ENCODE measurements at regions not wholly inside any gene's neighbourhood (a gene's known extent, or its start where the extent isn't known, plus 50 kb on each side); places are given as distances from the start of the nearest gene placed in this dataset.

DNA sequence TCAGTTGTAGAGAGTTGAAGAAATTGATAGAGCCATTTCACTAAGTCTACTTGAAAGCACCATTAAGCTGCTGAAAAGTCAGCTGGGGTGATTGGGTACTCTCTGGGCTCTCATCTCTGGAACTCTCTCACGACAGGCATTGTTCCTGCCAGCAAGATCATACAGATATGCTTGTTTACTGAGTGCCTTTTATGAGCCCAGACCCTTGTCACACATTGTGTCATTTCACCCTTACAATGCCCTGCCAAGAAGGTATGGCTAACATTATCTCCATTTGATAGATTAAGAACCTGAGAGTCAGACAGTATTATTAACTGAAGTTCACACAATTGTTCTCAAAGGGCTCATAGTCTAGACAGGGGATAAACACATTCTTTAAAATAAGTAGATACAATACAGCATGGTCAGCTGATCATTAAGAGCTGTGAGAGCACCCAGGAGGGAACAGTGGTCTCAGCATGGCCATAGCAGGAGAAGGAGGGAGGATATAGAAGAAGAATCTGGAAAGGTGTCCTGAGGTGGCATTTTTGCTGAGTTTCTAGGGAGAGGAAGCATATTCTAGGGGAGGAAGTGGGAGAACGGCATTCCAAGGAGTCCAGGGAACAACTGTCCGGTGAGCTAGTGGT lies 580.5 kb downstream of the INSC start:
- Mint-ChIP-seq H3K4me3 (no peak overlapping the region), H3K27ac (no peak overlapping the region), H3K36me3 (no peaks in the 10 kb centered on the region), H3K27me3 (peaks cover 11% of the 10 kb centered on the region), H3K4me1 (no peaks in the 10 kb centered on the region), H3K9me3 (peaks cover 2% of the 10 kb centered on the region)
- DNase-seq, result no peak

DNA sequence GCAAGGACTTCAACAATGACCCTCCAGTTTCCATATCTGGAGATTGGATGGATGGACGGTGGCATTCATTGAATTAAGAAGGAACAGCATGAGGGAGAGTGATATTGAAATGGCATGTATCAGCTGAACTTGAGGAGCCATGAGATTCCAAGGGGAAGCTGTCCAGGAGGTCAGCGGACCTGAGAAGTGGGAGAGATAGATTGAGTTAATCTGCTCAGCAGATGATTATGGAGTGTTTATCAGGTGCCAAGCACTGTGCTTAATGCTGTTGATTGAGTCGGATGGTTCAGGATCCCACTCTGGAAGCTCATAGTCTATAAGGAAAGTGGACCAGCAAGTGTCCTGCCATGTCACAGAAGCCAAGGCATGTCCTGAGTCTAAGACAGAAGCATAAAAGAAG lies 581.3 kb downstream of the INSC start:
- H3K27me3 Mint-ChIP-seq, result peaks cover 9% of the 10 kb centered on the region
- no peak overlapping the region for H3K27ac Mint-ChIP-seq
- H3K4me1 Mint-ChIP-seq, result no peaks in the 10 kb centered on the region
- DNase-seq, result no peak
- no peak overlapping the region for H3K4me3 Mint-ChIP-seq
- H3K9me3 Mint-ChIP-seq, result peaks cover 2% of the 10 kb centered on the region
- H3K36me3 Mint-ChIP-seq, result no peaks in the 10 kb centered on the region

DNA sequence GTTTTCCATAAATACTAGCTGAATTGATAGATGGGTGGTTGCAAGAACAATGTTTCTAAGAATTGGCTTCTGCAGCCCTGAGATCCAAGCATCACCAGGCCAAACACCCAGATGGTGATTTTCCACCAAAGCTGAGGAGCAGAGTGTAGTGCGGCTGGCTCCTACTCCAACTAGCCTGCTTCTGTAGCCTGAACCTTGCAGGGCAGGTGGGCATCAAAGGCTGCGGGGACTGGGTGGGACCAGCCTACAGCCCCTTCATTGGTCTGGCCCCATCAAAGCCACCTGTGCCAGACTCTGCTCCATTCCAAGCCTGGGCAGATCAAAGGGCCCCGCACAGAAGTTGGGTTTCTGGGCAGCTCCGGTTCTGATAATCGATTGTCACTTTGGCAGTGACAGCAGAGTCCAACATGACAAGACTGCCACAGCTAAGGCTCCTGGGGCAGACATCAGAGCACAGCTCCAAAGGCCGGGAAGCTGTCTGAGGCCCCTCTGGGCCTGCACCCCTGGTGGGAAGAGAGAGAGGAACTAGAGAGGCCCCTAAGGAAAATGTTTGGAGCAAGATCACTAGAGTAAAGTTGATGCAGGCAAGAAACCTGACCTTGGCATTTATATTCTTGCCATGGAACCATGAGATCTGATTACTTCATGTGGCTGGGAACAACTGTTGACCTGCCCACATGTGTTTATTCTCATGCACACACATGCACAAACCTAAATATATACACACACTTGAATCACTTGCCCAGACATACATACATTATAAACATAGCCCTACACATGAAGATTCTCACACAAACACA lies 582.9 kb downstream of the INSC start:
- H3K27me3 Mint-ChIP-seq, result peaks cover under 1% of the 10 kb centered on the region
- peaks cover 3% of the 10 kb centered on the region for H3K9me3 Mint-ChIP-seq
- DNase-seq, result no peak
- no peak overlapping the region for H3K4me3 Mint-ChIP-seq
- H3K36me3 Mint-ChIP-seq, result no peaks in the 10 kb centered on the region
- H3K27ac Mint-ChIP-seq, result no peak overlapping the region
- no peaks in the 10 kb centered on the region for H3K4me1 Mint-ChIP-seq

DNA sequence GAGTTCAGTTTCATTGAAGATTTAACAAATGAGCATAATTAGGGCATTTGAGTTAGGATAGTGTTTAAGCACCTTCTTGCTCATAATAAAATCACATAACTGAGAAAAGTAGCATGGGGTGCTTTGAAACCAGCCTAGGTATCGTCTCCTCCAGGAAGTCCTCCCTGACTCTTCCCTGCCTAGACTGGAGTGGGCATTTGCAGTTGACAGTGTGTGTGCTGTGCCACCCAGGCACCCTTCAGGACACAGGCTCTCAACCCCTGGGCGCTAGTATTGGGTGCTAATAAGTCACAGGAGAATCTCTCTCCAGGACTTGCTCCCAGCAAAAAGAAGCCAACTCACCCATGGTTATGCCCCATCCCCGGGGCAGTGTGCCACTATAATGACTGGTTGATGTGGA lies 584.1 kb downstream of the INSC start:
- no peak overlapping the region for H3K27ac Mint-ChIP-seq
- H3K9me3 Mint-ChIP-seq, result peaks cover 3% of the 10 kb centered on the region
- peaks cover 3% of the 10 kb centered on the region for H3K27me3 Mint-ChIP-seq
- DNase-seq, result no peak
- H3K36me3 Mint-ChIP-seq, result no peaks in the 10 kb centered on the region
- H3K4me3 Mint-ChIP-seq, result no peak overlapping the region
- no peaks in the 10 kb centered on the region for H3K4me1 Mint-ChIP-seq

DNA sequence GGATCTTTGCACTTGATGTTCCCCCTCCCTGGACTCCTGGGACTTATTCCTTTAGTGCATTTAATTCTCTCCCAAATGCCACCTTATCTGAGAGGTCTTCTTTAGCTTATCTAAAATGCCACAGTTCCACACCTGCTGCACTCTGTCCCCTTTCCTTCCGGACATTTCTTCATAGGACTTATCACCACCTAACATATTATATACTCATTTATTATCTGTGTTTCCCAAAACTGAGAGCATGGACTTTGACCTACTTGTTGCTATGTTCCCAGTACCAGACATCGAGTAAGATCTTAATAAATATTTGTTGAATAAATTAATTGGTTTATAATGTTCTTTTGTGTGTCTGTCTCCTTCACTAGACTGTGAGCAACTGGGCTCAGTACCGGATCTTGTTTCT lies 585.3 kb downstream of the INSC start:
- DNase-seq, result no peak
- Mint-ChIP-seq H3K4me3 (no peak overlapping the region), H3K4me1 (no peaks in the 10 kb centered on the region), H3K27me3 (peaks cover 4% of the 10 kb centered on the region), H3K9me3 (peaks cover 3% of the 10 kb centered on the region), H3K36me3 (no peaks in the 10 kb centered on the region), H3K27ac (no peak overlapping the region)

DNA sequence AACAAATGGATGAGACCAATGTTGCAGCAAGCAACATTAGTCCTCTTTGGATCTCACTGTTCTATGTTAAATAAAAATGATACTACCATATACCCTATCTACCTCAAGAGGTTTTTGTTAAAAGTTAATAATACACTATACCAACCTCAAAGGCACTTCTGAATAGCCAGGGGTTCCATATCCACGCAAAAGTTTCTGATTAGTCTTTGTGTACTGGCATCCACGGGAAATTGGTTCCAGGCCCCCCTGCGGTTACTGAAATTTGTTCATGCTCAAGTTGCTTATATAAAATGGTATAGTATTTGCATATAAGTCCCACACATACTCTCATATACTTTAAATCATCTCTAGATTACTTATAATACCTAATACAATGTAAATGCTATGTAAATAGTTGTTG lies 585.7 kb downstream of the INSC start:
- no peak overlapping the region for H3K4me3 Mint-ChIP-seq
- no peak overlapping the region for H3K27ac Mint-ChIP-seq
- no peaks in the 10 kb centered on the region for H3K36me3 Mint-ChIP-seq
- peaks cover 4% of the 10 kb centered on the region for H3K27me3 Mint-ChIP-seq
- H3K4me1 Mint-ChIP-seq, result no peaks in the 10 kb centered on the region
- no peak for DNase-seq
- H3K9me3 Mint-ChIP-seq, result peaks cover 3% of the 10 kb centered on the region

DNA sequence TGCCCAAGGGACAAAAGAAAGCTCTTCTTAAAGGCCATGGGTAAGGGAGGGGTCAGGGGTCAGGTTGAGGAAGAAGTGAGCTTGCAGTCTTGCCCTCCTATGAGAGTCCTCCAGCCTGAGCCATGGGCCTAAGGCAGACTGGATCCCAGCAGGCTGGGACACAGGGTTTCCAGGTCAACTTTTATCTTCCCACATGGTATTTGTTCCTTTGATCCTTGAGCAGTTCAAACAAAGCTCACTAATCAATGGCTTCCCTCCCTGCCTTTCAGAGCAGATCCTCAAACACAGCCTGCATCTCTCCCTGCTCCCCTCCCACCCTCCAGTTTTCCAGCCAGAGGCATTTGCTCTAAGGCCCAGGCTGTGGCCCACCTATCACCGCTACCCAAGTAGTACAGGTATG lies 589.3 kb downstream of the INSC start:
- Mint-ChIP-seq H3K9me3 (peaks cover 3% of the 10 kb centered on the region), H3K27me3 (peaks cover 4% of the 10 kb centered on the region), H3K4me3 (no peak overlapping the region), H3K4me1 (no peaks in the 10 kb centered on the region), H3K27ac (no peak overlapping the region), H3K36me3 (no peaks in the 10 kb centered on the region)
- DNase-seq, result no peak

DNA sequence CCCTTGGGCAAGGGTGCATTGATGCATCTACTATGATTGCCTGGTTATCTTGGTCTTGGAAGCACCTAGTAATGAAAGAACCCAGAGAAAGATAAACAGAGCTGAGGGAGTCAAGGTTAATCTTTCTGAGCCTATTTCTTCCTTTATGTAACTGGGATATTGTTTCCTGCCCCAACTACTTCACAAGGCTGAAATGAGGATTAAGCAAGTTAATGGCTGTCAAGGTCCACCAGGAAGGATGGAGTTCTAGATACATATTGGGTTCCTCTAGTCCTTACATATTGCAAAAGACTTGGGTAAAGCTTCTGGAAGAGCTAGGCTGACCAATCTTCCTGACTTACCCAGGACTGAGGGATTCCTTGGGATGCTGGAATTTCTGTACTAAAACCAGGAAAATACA lies 589.8 kb downstream of the INSC start:
- H3K27ac Mint-ChIP-seq, result no peak overlapping the region
- no peak for DNase-seq
- peaks cover 3% of the 10 kb centered on the region for H3K9me3 Mint-ChIP-seq
- no peaks in the 10 kb centered on the region for H3K36me3 Mint-ChIP-seq
- no peak overlapping the region for H3K4me3 Mint-ChIP-seq
- no peaks in the 10 kb centered on the region for H3K4me1 Mint-ChIP-seq
- H3K27me3 Mint-ChIP-seq, result peaks cover 4% of the 10 kb centered on the region

DNA sequence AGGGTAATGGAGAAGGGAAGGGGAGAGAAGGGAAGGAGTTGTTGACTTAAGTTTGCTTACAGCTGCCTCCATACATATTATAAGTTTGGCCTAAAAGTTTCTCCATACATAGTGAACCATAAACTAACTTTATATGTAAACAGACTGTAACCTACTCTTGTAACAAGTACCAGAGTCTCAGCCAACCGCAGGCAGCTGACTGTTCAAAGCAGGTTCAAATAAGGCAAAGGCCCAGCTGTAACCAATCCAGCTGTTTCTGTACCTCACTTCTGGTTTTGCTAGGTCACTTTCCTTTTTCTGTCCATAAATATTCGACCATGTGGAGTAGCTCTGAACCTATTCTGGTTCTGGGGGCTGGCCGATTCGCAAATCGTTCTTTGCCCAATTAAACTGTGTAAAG lies 591.2 kb downstream of the INSC start:
- Mint-ChIP-seq H3K27me3 (peaks cover 4% of the 10 kb centered on the region), H3K36me3 (no peaks in the 10 kb centered on the region), H3K9me3 (peaks cover 3% of the 10 kb centered on the region), H3K4me1 (no peaks in the 10 kb centered on the region), H3K4me3 (no peak overlapping the region), H3K27ac (no peak overlapping the region)
- no peak for DNase-seq

DNA sequence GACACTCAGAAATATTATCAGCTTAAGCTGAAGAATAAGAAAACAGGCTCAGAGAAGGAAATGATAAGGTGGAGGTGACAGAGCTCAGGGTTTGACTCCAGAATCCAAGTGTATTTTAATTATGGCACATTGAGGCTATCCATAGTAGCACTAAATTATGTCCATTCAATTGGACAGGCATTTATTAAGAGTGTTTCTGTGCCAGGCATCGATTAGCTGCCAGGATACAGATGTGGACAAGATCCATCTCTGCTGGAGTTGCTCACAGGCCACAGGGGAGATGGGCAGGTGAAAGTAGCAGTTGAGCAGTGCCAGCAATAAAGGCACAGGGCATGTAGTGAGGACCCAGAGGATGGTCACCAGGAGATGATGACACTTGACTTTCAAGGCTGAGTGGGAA lies 592.5 kb downstream of the INSC start:
- no peak overlapping the region for H3K4me3 Mint-ChIP-seq
- H3K9me3 Mint-ChIP-seq, result peaks cover 3% of the 10 kb centered on the region
- no peak overlapping the region for H3K27ac Mint-ChIP-seq

DNA sequence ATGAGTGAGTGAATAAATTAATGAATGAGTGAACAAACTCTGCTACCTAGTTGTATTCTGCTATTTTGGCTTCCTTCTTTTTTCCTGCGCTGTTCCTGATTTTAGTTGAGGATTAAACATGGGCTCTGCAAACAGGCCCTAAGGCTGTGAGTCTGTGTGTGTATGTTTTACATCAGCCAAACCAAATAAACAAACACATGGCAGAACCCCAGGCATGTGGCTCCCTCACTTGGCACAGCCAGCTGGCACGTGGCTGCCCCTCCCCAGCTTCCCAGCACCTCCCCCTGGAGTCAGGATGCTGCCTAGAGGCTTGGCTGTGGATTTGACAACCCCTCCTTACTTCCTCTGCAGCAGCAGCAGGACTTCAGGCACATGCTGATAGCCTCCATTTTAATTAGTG lies 593.2 kb downstream of the INSC start:
- Mint-ChIP-seq H3K27ac (no peak overlapping the region), H3K27me3 (peaks cover 4% of the 10 kb centered on the region), H3K4me1 (no peaks in the 10 kb centered on the region), H3K9me3 (no peaks in the 10 kb centered on the region), H3K36me3 (no peaks in the 10 kb centered on the region), H3K4me3 (no peak overlapping the region)
- DNase-seq, result no peak

More for the DNA sequence above, 592.5 kb downstream of the INSC start:
- Mint-ChIP-seq H3K27me3 (peaks cover 4% of the 10 kb centered on the region), H3K4me1 (no peaks in the 10 kb centered on the region), H3K36me3 (no peaks in the 10 kb centered on the region)
- DNase-seq, result no peak

DNA sequence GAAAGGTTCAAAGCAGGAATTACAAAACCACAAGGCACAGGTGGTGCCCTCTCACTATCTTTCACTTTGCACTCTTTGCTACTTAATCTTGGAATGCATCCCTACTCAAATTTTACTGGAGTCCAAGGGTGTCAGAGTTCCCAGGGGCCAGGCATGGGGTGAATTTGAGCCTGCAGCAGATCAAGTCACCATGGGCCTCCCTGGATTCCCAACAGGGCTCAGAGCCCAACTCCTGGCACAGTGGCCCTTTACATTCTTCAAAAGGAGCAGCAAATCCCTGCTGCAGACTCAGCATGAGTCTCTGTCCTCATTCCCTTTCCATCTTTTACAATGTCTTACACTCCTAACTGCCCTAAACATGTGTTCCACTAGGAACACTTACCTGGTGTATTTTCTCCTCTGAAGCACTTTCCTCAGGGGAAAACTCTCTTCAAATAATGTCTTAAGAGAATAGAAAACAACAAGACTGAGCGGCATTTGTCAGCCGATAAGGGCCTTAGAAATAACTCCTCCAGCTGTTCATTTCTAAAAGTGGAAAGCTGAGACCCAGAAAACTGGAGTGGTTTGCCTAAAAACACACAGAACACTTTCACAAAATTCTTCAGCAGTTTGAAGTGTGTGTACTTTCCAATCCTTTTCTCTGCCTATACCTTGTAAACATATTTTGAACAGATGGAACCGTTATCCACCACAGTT lies 596.0 kb downstream of the INSC start:
- Mint-ChIP-seq H3K9me3 (no peaks in the 10 kb centered on the region), H3K4me3 (no peak overlapping the region), H3K4me1 (no peaks in the 10 kb centered on the region), H3K36me3 (no peaks in the 10 kb centered on the region), H3K27ac (no peak overlapping the region), H3K27me3 (no peaks in the 10 kb centered on the region)
- DNase-seq, result no peak

DNA sequence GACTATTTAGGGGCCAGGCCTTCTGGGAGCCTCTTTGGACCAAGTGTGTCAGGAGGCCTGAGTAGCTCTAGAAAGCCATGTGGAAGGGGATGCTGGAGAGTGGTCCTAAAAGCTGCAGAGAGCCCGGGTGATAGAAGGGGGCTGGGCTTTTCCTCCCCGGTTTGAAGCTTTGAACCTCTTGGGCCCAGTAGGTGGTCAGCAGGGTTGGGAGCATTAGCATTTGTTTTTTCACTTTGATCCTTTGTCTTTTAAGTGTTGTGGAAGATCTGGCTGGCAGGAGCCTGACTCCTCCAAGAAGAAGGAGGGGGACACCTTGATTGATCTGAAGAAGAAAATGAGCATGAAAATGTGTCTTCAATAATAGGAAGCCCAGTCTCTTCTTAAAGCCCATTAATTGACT lies 596.6 kb downstream of the INSC start:
- Mint-ChIP-seq H3K36me3 (no peaks in the 10 kb centered on the region), H3K27me3 (no peaks in the 10 kb centered on the region), H3K27ac (no peak overlapping the region), H3K4me3 (no peak overlapping the region), H3K4me1 (no peaks in the 10 kb centered on the region), H3K9me3 (no peaks in the 10 kb centered on the region)
- no peak for DNase-seq

DNA sequence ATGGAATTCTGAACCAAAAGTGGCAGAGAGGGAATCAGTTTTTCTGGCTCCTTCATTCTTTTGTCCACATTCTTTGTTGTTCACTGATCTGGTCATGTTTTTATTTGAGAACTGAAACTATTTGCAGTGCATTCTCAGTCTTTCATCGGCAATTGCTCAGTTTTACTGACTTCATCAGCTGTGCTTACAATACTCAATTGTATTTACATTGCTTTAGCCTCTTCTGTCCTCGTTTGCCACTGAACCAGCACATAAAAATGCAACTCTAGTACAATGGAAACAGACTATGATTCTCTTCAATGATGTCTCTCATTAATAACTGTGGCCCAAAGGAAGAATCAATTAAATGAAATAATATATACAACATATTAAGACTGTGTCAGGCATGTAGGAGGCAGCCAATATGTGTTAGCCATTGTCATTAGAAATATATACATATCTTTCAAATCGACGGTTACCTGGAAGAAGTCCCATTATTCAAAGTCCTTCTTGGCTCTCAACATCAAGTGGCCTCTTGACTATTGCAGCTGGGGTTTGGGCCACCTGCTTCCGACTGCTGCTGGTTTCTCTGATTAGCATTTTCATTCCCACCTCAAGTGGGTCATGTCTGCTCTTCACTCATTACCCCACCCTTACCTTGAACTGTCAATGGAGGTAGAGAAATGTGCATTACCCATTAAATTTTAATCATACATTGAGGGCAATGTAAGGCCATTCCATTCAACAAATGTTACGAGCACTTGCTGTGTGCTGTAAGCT lies 600.1 kb downstream of the INSC start:
- H3K27ac Mint-ChIP-seq, result no peak overlapping the region
- H3K27me3 Mint-ChIP-seq, result peaks cover 9% of the 10 kb centered on the region
- no peaks in the 10 kb centered on the region for H3K9me3 Mint-ChIP-seq
- DNase-seq, result no peak
- H3K4me1 Mint-ChIP-seq, result no peaks in the 10 kb centered on the region
- no peak overlapping the region for H3K4me3 Mint-ChIP-seq
- no peaks in the 10 kb centered on the region for H3K36me3 Mint-ChIP-seq

DNA sequence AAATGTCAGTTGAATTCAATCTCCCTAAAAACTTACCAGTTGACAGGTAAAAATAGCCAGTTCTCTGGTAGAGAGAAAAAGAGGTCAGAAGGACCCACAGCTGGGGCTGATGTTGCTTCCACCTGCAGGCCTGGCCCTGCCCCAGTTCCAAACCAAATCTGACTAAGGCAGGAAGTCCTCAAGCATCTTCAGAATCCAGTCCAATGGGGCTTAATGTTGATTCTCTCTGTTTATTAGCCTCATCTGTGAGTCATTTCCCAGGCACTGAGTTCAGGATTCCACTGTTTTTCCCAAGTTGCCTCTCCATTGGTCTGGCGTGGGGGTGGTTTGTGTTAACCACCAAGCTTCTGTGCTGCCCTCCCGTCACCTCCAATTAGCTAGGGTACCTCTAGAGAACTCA lies 601.8 kb downstream of the INSC start:
- Mint-ChIP-seq H3K36me3 (no peaks in the 10 kb centered on the region), H3K4me1 (no peaks in the 10 kb centered on the region), H3K27ac (no peak overlapping the region), H3K9me3 (no peaks in the 10 kb centered on the region), H3K27me3 (peaks cover 9% of the 10 kb centered on the region), H3K4me3 (no peak overlapping the region)
- DNase-seq, result no peak

Measured in activated naive CD8-positive, alpha-beta T cell treated with anti-CD3 and anti-CD28 coated beads for 36 hours (primary cell).